Breast epithelium (tissue), 3 donors: ENCODE measurements at regions not wholly inside any gene's neighbourhood (a gene's known extent, or its start where the extent isn't known, plus 50 kb on each side); places are given as distances from the start of the nearest gene placed in this dataset.

ENCODE experiments used
- POLR2A ChIP-seq: fragments of 450-650 bp; IDR thresholded peaks from one replicate; pipeline ENCODE4 v1.6.1; 2016; ENCODE audit warnings: antibody characterized with exemption, mild to moderate bottlenecking, moderate library complexity
- POLR2AphosphoS5 ChIP-seq, 3 donors: sonication (generic); formaldehyde crosslinking; IDR thresholded peaks; one replicate each; pipeline ENCODE4 v1.6.1; 2017; ENCODE audit warnings: antibody characterized with exemption in 3 of 3

DNA sequence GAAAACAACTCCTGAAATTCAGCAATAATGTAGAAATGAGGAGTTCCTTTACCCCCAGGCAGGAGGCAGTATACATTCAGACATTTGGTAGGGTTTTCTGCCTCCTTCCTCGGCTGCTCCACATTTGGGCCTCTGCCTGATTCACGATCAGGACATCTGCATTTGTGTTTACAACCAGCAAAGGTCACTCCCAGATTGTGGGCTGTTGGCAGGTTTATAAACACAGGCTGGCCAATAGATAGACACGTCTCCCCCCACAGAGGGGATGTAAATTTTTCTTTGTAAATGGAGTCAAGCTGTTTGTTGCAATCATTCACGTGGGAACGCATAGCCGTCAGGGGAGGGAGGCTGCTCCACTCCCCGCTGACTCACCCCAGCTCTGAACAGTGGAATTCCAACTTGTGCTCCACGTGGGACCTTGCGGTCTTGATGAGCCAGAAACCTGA is 252.1 kb upstream of the N4BP1 start:
- TF ChIP-seq POLR2AphosphoS5 (IDR thresholded peaks at IDR 0.05) (no peak), POLR2A (no peak)
